GM18861 (cell line): ENCODE measurements at regions not wholly inside any gene's neighbourhood (a gene's known extent, or its start where the extent isn't known, plus 50 kb on each side); places are given as distances from the start of the nearest gene placed in this dataset.

ENCODE experiments used
- ATAC-seq: cut with Tn5 transposase; IDR thresholded peaks from one replicate; pipeline ENCODE4 v1.9.1; 2021; ENCODE audit not compliant: unreplicated experiment

- no peak for ATAC-seq
Measured at GRCh38 chr4:19915276-19915675, 336.4 kb upstream of the SLIT2 start.

- ATAC-seq, result no peak
Measured at GRCh38 chr4:19913650-19914049, 338.1 kb upstream of the SLIT2 start.

GRCh38 chr4:19910861-19911525 is 340.7 kb upstream of the SLIT2 start:
- no peak for ATAC-seq

- ATAC-seq, result no peak
Measured at GRCh38 chr4:19905024-19905423, 346.7 kb upstream of the SLIT2 start.

- ATAC-seq, result no peak
Measured at GRCh38 chr4:19888587-19888986, 363.1 kb upstream of the SLIT2 start.

- ATAC-seq, result no peak
Measured at GRCh38 chr4:19883841-19884240, 367.9 kb upstream of the SLIT2 start.

GRCh38 chr4:19880206-19880605 is 371.5 kb upstream of the SLIT2 start:
- ATAC-seq, result no peak

- no peak for ATAC-seq
Measured at GRCh38 chr4:19879330-19879729, 372.4 kb upstream of the SLIT2 start.

GRCh38 chr4:19857991-19858390 is 393.7 kb upstream of the SLIT2 start:
- no peak for ATAC-seq

- ATAC-seq, result no peak
Measured at GRCh38 chr4:19857380-19857779, 394.3 kb upstream of the SLIT2 start.

GRCh38 chr4:19850909-19851308 is 400.8 kb upstream of the SLIT2 start:
- ATAC-seq, result no peak

GRCh38 chr4:19844446-19844845 is 407.3 kb upstream of the SLIT2 start:
- ATAC-seq, result no peak

- no peak for ATAC-seq
Measured at GRCh38 chr4:19842471-19842870, 409.2 kb upstream of the SLIT2 start.

- no peak for ATAC-seq
Measured at GRCh38 chr4:19838858-19839257, 412.8 kb upstream of the SLIT2 start.

GRCh38 chr4:19835429-19835828 is 416.3 kb upstream of the SLIT2 start:
- ATAC-seq, result no peak

- no peak for ATAC-seq
Measured at GRCh38 chr4:19832411-19832810, 419.3 kb upstream of the SLIT2 start.

GRCh38 chr4:19831644-19832285 is 419.9 kb upstream of the SLIT2 start:
- ATAC-seq, result no peak

- no peak for ATAC-seq
Measured at GRCh38 chr4:19829101-19829500, 422.6 kb upstream of the SLIT2 start.

GRCh38 chr4:19823781-19824180 is 427.9 kb upstream of the SLIT2 start:
- no peak for ATAC-seq

GRCh38 chr4:19819737-19820136 is 432.0 kb upstream of the SLIT2 start:
- no peak for ATAC-seq

- no peak for ATAC-seq
Measured at GRCh38 chr4:19809989-19810388, 441.7 kb upstream of the SLIT2 start.

- ATAC-seq, result no peak
Measured at GRCh38 chr4:19807505-19807904, 444.2 kb upstream of the SLIT2 start.

- ATAC-seq, result no peak
Measured at GRCh38 chr4:19806865-19807264, 444.8 kb upstream of the SLIT2 start.
